SU-DHL-6 (cell line): ENCODE measurements at regions not wholly inside any gene's neighbourhood (a gene's known extent, or its start where the extent isn't known, plus 50 kb on each side); places are given as distances from the start of the nearest gene placed in this dataset.

Experiments used
- H2AFZ ChIP-seq: fragments of 200-600 bp; sonication (generic); 2 replicates; pipeline ENCODE4 v1.6.1; 2014; ENCODE audit warnings: low read depth, mild to moderate bottlenecking, moderate library complexity, mixed read lengths, antibody characterized with exemption, low read length; ENCODE audit not compliant: severe bottlenecking
- H3F3A ChIP-seq: fragments of 200-600 bp; shearing (Covaris generic); 2 replicates; pipeline ENCODE4 v1.6.0; 2016; ENCODE audit warnings: antibody characterized with exemption, mild to moderate bottlenecking; ENCODE audit not compliant: insufficient read depth
- H3K27ac ChIP-seq: fragments of 200-600 bp; sonication (generic); 2 replicates; pipeline ENCODE4 v1.5.1; 2016; ENCODE audit warnings: low read depth, mild to moderate bottlenecking, low read length, moderate library complexity, mixed read lengths
- H3K27me3 ChIP-seq: fragments of 200-600 bp; sonication (generic), shearing (Covaris generic); 2 replicates; pipeline ENCODE4 v1.6.0; 2014; ENCODE audit warnings: mild to moderate bottlenecking, low read length
- H3K36me3 ChIP-seq: fragments of 200-600 bp; sonication (generic); 2 replicates; pipeline ENCODE4 v1.6.1; 2014; ENCODE audit warnings: mild to moderate bottlenecking, low read length, mixed read lengths
- H3K4me2 ChIP-seq: fragments of 300-600, 200-600 bp; shearing (Covaris generic), sonication (generic); 2 replicates; pipeline ENCODE4 v1.6.0; 2014; ENCODE audit warnings: low read length, low read depth, mild to moderate bottlenecking; ENCODE audit not compliant: poor library complexity, severe bottlenecking
- H3K4me3 ChIP-seq: fragments of 200-600 bp; sonication (generic); 2 replicates; pipeline ENCODE4 v1.5.1; 2014; ENCODE audit warnings: antibody characterized with exemption, low read length, mild to moderate bottlenecking, mixed read lengths; ENCODE audit not compliant: insufficient read depth, poor library complexity, severe bottlenecking
- H3K79me2 ChIP-seq: fragments of 200-600 bp; sonication (generic); 2 replicates; pipeline ENCODE4 v1.6.1; 2014; ENCODE audit warnings: mild to moderate bottlenecking, low read length, moderate library complexity; ENCODE audit not compliant: insufficient read depth
- H3K9ac ChIP-seq: fragments of 200-600 bp; sonication (generic); 2 replicates; pipeline ENCODE4 v1.7.0; 2014; ENCODE audit warnings: mild to moderate bottlenecking, low read length
- H3K9me2 ChIP-seq: fragments of 200-600 bp; sonication (generic); replicated peaks from 2 replicates; pipeline ENCODE4 v1.6.1; 2014; ENCODE audit warnings: low read length; ENCODE audit not compliant: insufficient read depth
- H3K9me3 ChIP-seq: fragments of 200-600 bp; sonication (generic); 2 replicates; pipeline ENCODE4 v1.6.1; 2014; ENCODE audit warnings: low read length, mixed read lengths; ENCODE audit not compliant: insufficient read depth
- H4K20me1 ChIP-seq: fragments of 200-600 bp; sonication (generic); 2 replicates; pipeline ENCODE4 v1.6.1; 2014; ENCODE audit warnings: low read depth, mild to moderate bottlenecking, antibody characterized with exemption, low read length, moderate library complexity, mixed read lengths
- EZH2phosphoT487 ChIP-seq: fragments of 200-600 bp; sonication (generic), shearing (Covaris generic); conservative IDR thresholded peaks from 2 replicates; pipeline ENCODE4 v1.6.1; 2018; ENCODE audit warnings: mild to moderate bottlenecking, antibody characterized with exemption, low read length, moderate library complexity, mixed read lengths
- TF ChIP-seq, protein P1 (sequence below): fragments of 200-600 bp; sonication (generic); IDR thresholded peaks from one replicate; pipeline ENCODE4 v1.5.1; 2017; ENCODE audit warnings: antibody characterized with exemption, mild to moderate bottlenecking, low read length, moderate library complexity; ENCODE audit not compliant: insufficient read depth, poor library complexity, severe bottlenecking

DNA sequence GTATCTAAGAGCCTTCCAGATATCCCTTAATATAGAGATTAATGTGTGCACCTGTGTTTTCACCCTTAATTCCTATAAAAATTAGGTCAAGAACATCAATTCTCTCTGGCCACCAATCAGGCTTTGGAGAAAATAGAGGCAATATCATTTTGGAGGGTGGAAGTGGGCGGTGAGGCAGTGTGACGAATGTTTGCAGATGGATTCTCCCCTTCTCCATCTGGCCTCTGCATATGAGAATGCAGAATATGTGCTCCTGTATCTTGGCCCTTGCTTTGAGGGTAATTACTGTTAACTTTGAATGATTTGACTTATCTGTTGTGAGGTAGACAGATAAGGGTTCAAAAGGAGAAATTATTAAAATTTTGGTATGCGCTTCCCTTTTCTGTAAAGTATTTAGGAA is 304.0 kb upstream of the NPSR1 start:
- TF ChIP-seq, protein P1, sequence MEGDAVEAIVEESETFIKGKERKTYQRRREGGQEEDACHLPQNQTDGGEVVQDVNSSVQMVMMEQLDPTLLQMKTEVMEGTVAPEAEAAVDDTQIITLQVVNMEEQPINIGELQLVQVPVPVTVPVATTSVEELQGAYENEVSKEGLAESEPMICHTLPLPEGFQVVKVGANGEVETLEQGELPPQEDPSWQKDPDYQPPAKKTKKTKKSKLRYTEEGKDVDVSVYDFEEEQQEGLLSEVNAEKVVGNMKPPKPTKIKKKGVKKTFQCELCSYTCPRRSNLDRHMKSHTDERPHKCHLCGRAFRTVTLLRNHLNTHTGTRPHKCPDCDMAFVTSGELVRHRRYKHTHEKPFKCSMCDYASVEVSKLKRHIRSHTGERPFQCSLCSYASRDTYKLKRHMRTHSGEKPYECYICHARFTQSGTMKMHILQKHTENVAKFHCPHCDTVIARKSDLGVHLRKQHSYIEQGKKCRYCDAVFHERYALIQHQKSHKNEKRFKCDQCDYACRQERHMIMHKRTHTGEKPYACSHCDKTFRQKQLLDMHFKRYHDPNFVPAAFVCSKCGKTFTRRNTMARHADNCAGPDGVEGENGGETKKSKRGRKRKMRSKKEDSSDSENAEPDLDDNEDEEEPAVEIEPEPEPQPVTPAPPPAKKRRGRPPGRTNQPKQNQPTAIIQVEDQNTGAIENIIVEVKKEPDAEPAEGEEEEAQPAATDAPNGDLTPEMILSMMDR, result no peak
- TF ChIP-seq EZH2phosphoT487, result no peak
- Histone ChIP-seq H3K9me3 (no peaks in the 10 kb centered on the region), H3K4me3 (no peak overlapping the region), H3K36me3 (no peaks in the 10 kb centered on the region), H4K20me1 (no peaks in the 10 kb centered on the region), H3K79me2 (no peaks in the 10 kb centered on the region), H3K9ac (no peak overlapping the region), H3K4me2 (no peak overlapping the region), H2AFZ (no peak overlapping the region), H3K27ac (no peak overlapping the region), H3K27me3 (no peaks in the 10 kb centered on the region), H3F3A (no peaks in the 10 kb centered on the region), H3K9me2 (no peaks in the 10 kb centered on the region)

DNA sequence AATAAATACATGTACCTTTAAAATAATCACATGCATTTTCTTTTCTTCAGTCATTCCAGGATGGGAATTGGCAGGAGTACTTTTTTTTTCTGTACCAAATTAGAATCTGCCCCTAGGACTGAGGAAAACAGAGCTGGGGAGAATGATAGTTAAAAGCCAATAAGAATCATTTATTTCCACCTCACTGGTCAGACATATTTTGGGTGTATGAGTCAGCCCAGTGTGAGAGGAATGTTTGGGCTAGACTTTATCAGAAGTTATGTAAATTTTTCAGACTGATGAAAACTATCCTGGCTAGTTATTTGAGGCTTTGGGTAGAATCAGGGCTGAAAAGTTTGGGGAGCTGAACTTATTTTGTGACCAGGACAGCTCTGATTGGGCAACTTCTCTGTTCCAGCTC is 303.1 kb upstream of the NPSR1 start:
- no peaks in the 10 kb centered on the region for H3K36me3 ChIP-seq

DNA sequence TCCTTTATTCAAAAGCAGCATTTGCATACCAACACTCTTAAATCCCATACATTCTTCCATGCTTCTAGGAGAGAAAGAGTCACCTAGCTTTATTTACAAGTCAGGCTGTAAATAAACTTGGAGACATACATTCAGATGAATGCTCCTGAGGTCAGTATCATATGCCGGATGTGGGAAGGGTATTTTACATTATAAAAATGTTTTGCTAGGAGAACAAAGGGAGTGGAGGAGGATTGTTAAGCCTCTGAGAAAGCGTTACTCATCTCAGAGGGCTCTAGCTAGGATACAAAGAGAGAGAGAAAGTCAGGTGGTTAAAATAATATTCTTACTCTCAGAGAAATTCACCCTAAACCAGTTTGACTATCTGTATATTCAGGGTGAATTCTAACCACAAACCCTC is 300.9 kb upstream of the NPSR1 start:
- Histone ChIP-seq H3K27me3 (no peaks in the 10 kb centered on the region), H3K9me2 (no peaks in the 10 kb centered on the region), H3K4me3 (no peak overlapping the region), H3K36me3 (no peaks in the 10 kb centered on the region), H4K20me1 (no peaks in the 10 kb centered on the region), H2AFZ (no peak overlapping the region), H3K9me3 (no peaks in the 10 kb centered on the region), H3K79me2 (no peaks in the 10 kb centered on the region), H3K27ac (no peak overlapping the region), H3K4me2 (no peak overlapping the region), H3K9ac (no peak overlapping the region), H3F3A (no peaks in the 10 kb centered on the region)
- TF ChIP-seq, protein P1, result no peak
- no peak for TF ChIP-seq EZH2phosphoT487

More for the DNA sequence above, 303.1 kb upstream of the NPSR1 start:
- Histone ChIP-seq H3K9ac (no peak overlapping the region), H3K79me2 (no peaks in the 10 kb centered on the region), H3K9me3 (no peaks in the 10 kb centered on the region), H3K4me2 (no peak overlapping the region), H3K4me3 (no peak overlapping the region), H3K27me3 (no peaks in the 10 kb centered on the region), H3K27ac (no peak overlapping the region), H4K20me1 (no peaks in the 10 kb centered on the region), H3F3A (no peaks in the 10 kb centered on the region), H2AFZ (no peak overlapping the region), H3K9me2 (no peaks in the 10 kb centered on the region)
- no peak for TF ChIP-seq EZH2phosphoT487
- TF ChIP-seq, protein P1, result no peak
